GM23338 (cell line): ENCODE measurements at regions not wholly inside any gene's neighbourhood (a gene's known extent, or its start where the extent isn't known, plus 50 kb on each side); places are given as distances from the start of the nearest gene placed in this dataset.

Source experiments
- ATAC-seq: fragments of 200-7000 bp; cut with Tn5 transposase; 3 replicates; pipeline ENCODE4 v1.9.1; 2020
- DNase-seq: peaks from one replicate; pipeline ENCODE4 v3.0.0-alpha.2; 2015; ENCODE audit warnings: low spot score
- H2AFZ ChIP-seq: fragments of 200-600 bp; sonication (generic); 2 replicates; pipeline ENCODE4 v1.8.0; 2016; ENCODE audit warnings: antibody characterized with exemption, mild to moderate bottlenecking, moderate library complexity
- H3F3A ChIP-seq: fragments of 200-600 bp; sonication (generic); replicated peaks from 2 replicates; pipeline ENCODE4 v1.8.0; 2017; ENCODE audit warnings: antibody characterized with exemption, mixed run types, low read depth
- H3K27ac ChIP-seq: fragments of 200-600 bp; sonication (generic); 2 replicates; pipeline ENCODE4 v1.6.1; 2016; ENCODE audit warnings: low read depth
- H3K27me3 ChIP-seq: fragments of 200-600 bp; sonication (generic); 2 replicates; pipeline ENCODE4 v1.8.0; 2016; ENCODE audit warnings: mild to moderate bottlenecking, mixed run types, moderate library complexity; ENCODE audit not compliant: insufficient read depth
- H3K36me3 ChIP-seq: fragments of 200-600 bp; sonication (generic); 2 replicates; pipeline ENCODE4 v1.8.0; 2016; ENCODE audit warnings: mild to moderate bottlenecking; ENCODE audit not compliant: insufficient read depth
- H3K4me1 ChIP-seq: fragments of 200-600 bp; sonication (generic); 2 replicates; pipeline ENCODE4 v1.8.0; 2016; ENCODE audit warnings: mild to moderate bottlenecking, moderate library complexity; ENCODE audit not compliant: insufficient read depth
- H3K4me2 ChIP-seq: fragments of 200-600 bp; sonication (generic); 2 replicates; pipeline ENCODE4 v1.7.1; 2017; ENCODE audit warnings: mixed run types
- H3K4me3 ChIP-seq: fragments of 200-600 bp; sonication (generic); 2 replicates; pipeline ENCODE4 v1.6.1; 2016; ENCODE audit warnings: mixed run types
- H3K79me2 ChIP-seq: fragments of 200-600 bp; sonication (generic); replicated peaks from 2 replicates; pipeline ENCODE4 v1.8.0; 2017; ENCODE audit warnings: mild to moderate bottlenecking; ENCODE audit not compliant: insufficient read depth
- H3K9me2 ChIP-seq: fragments of 200-600 bp; sonication (generic); 2 replicates; pipeline ENCODE4 v1.8.0; 2017; ENCODE audit not compliant: insufficient read depth
- H4K20me1 ChIP-seq: fragments of 200-600 bp; sonication (generic); replicated peaks from 2 replicates; pipeline ENCODE4 v1.8.0; 2017; ENCODE audit warnings: mild to moderate bottlenecking; ENCODE audit not compliant: insufficient read depth
- H3K27ac Mint-ChIP-seq: 2 replicates; pipeline ENCODE4 v1.8.0; 2020; ENCODE audit warnings: inconsistent platforms, mild to moderate bottlenecking, moderate library complexity, mixed read lengths
- H3K27me3 Mint-ChIP-seq: 3 replicates; pipeline ENCODE4 v1.8.0; 2022; ENCODE audit warnings: low read depth, mild to moderate bottlenecking, moderate library complexity, mixed read lengths, inconsistent platforms; ENCODE audit not compliant: insufficient read depth, poor library complexity
- H3K36me3 Mint-ChIP-seq: 3 replicates; pipeline ENCODE4 v1.8.0; 2021; ENCODE audit warnings: low read depth, mild to moderate bottlenecking, inconsistent platforms, moderate library complexity, mixed read lengths
- H3K4me1 Mint-ChIP-seq: 3 replicates; pipeline ENCODE4 v1.8.0; 2020; ENCODE audit warnings: mild to moderate bottlenecking, inconsistent platforms, mixed read lengths
- H3K4me3 Mint-ChIP-seq: 3 replicates; pipeline ENCODE4 v1.8.0; 2021; ENCODE audit warnings: moderate library complexity, mild to moderate bottlenecking, inconsistent platforms, mixed read lengths
- H3K9me3 Mint-ChIP-seq: 3 replicates; pipeline ENCODE4 v1.8.0; 2020; ENCODE audit warnings: moderate library complexity, mild to moderate bottlenecking, inconsistent platforms, mixed read lengths
- CREB1 ChIP-seq: fragments of 250-450 bp; sonication (Bioruptor Pico); IDR thresholded peaks from 2 replicates; pipeline ENCODE4 v1.5.0; 2020; ENCODE audit warnings: low read depth, mild to moderate bottlenecking, moderate library complexity
- CTCF ChIP-seq, 2 experiments: fragments of 200-600 bp in 1 of 2; sonication (generic) in 1 of 2; conservative IDR thresholded peaks; 2 replicates each; pipeline versions ENCODE4 v1.5.1 to v1.6.1; 2016 to 2017; ENCODE audit warnings: antibody characterized with exemption in 2 of 2, low read depth in 2 of 2, mild to moderate bottlenecking in 2 of 2, moderate library complexity in 1 of 2
- ETS1 ChIP-seq: IDR thresholded peaks from 2 replicates; pipeline ENCODE4 v1.6.1; 2016; ENCODE audit warnings: antibody characterized with exemption
- EZH2 ChIP-seq: fragments of 200-600 bp; sonication (generic); IDR thresholded peaks from one replicate; pipeline ENCODE4 v1.8.0; 2017; ENCODE audit warnings: antibody characterized with exemption, mild to moderate bottlenecking, low read depth; ENCODE audit not compliant: unreplicated experiment
- EZH2phosphoT487 ChIP-seq: fragments of 200-600 bp; sonication (generic); IDR thresholded peaks from one replicate; pipeline ENCODE4 v1.8.1; 2018; ENCODE audit warnings: antibody characterized with exemption; ENCODE audit not compliant: unreplicated experiment
- JUNB ChIP-seq: IDR thresholded peaks from one replicate; pipeline ENCODE4 v1.6.1; 2016; ENCODE audit warnings: antibody characterized with exemption; ENCODE audit not compliant: unreplicated experiment
- NANOG ChIP-seq: IDR thresholded peaks from 2 replicates; pipeline ENCODE4 v1.6.1; 2016; ENCODE audit warnings: antibody characterized with exemption, borderline replicate concordance
- POLR2AphosphoS5 ChIP-seq: IDR thresholded peaks from 2 replicates; pipeline ENCODE4 v1.6.1; 2016; ENCODE audit warnings: antibody characterized with exemption, low read depth
- REST ChIP-seq: IDR thresholded peaks from one replicate; pipeline ENCODE4 v1.6.1; 2018; ENCODE audit warnings: antibody characterized with exemption; ENCODE audit not compliant: unreplicated experiment
- STAT1 ChIP-seq: IDR thresholded peaks from one replicate; pipeline ENCODE4 v1.6.1; 2016; ENCODE audit warnings: antibody characterized with exemption; ENCODE audit not compliant: unreplicated experiment
- ZNF114 ChIP-seq: fragments of 250-450 bp; sonication (Bioruptor Pico); IDR thresholded peaks from 2 replicates; pipeline ENCODE4 v1.5.0; 2020; ENCODE audit warnings: mild to moderate bottlenecking, moderate library complexity
- ZNF331 ChIP-seq: fragments of 250-450 bp; sonication (Bioruptor Pico); IDR thresholded peaks from 2 replicates; pipeline ENCODE4 v1.5.0; 2020; ENCODE audit warnings: low read depth, mild to moderate bottlenecking, moderate library complexity
- ZNF462 ChIP-seq: fragments of 250-450 bp; sonication (Bioruptor Pico); IDR thresholded peaks from 2 replicates; pipeline ENCODE4 v1.5.0; 2020; ENCODE audit warnings: mild to moderate bottlenecking, moderate library complexity

DNA sequence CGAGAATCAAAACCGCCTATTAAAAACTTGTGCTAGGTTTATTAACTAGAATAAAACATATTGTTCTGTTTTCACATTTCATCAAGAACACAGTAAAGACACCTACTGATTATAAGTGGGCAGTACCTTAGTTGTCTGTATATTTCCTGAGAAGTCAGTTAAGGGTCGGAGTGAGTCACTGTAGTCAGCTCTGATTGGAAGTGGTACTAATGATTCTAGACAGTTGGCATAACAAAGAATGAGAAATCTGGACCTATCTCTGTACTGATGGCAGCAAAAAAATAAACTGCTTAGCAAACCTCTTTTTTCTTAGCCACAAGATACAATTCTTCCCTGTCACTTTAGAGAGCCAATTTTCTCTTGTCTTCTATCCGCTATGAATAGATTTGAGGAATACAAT, 387.3 kb upstream of the ADGRB3 start:
- Mint-ChIP-seq H3K27ac (no peak overlapping the region), H3K9me3 (peaks cover 5% of the 10 kb centered on the region; the same call in 2 of the 3 replicates), H3K27me3 (no peaks in the 10 kb centered on the region), H3K4me3 (no peak overlapping the region), H3K4me1 (no peaks in the 10 kb centered on the region), H3K36me3 (no peaks in the 10 kb centered on the region)
- Histone ChIP-seq H2AFZ (no peak overlapping the region), H3K36me3 (no peaks in the 10 kb centered on the region), H3K4me3 (no peak overlapping the region), H3K9me2 (no peaks in the 10 kb centered on the region), H3F3A (no peaks in the 10 kb centered on the region), H3K4me1 (no peaks in the 10 kb centered on the region), H3K27ac (no peak overlapping the region), H4K20me1 (no peaks in the 10 kb centered on the region), H3K4me2 (no peak overlapping the region), H3K79me2 (no peaks in the 10 kb centered on the region), H3K27me3 (no peaks in the 10 kb centered on the region)
- no peak for ATAC-seq
- TF ChIP-seq ZNF114 (CRISPR knock-in tag) (no peak), REST (no peak), ETS1 (no peak), JUNB (no peak), CREB1 (no peak), EZH2 (no peak), NANOG (no peak), STAT1 (no peak), CTCF (conservative IDR thresholded peaks at IDR 0.05; ENCODE audit: low read depth in 2 of 2) (no peak), ZNF462 (CRISPR knock-in tag) (no peak), ZNF331 (CRISPR knock-in tag) (no peak), POLR2AphosphoS5 (no peak), EZH2phosphoT487 (no peak)
- DNase-seq: no peak
